NB4 (cell line): ENCODE measurements at regions not wholly inside any gene's neighbourhood (a gene's known extent, or its start where the extent isn't known, plus 50 kb on each side); places are given as distances from the start of the nearest gene placed in this dataset.

Source experiments
- POLR2A ChIP-seq: IDR thresholded peaks from 2 replicates; pipeline ENCODE4 v1.6.1; 2011; ENCODE audit warnings: mild to moderate bottlenecking; ENCODE audit not compliant: insufficient read length; ENCODE audit errors: extremely low read depth
- TF ChIP-seq, protein P1 (sequence below): IDR thresholded peaks from one replicate; pipeline ENCODE4 v1.5.1; 2012; ENCODE audit warnings: low read depth, low read length

GRCh38 chr10:105952153-105952552 is 1212.4 kb downstream of the SORCS1 start:
- TF ChIP-seq POLR2A: no peak
- TF ChIP-seq, protein P1, sequence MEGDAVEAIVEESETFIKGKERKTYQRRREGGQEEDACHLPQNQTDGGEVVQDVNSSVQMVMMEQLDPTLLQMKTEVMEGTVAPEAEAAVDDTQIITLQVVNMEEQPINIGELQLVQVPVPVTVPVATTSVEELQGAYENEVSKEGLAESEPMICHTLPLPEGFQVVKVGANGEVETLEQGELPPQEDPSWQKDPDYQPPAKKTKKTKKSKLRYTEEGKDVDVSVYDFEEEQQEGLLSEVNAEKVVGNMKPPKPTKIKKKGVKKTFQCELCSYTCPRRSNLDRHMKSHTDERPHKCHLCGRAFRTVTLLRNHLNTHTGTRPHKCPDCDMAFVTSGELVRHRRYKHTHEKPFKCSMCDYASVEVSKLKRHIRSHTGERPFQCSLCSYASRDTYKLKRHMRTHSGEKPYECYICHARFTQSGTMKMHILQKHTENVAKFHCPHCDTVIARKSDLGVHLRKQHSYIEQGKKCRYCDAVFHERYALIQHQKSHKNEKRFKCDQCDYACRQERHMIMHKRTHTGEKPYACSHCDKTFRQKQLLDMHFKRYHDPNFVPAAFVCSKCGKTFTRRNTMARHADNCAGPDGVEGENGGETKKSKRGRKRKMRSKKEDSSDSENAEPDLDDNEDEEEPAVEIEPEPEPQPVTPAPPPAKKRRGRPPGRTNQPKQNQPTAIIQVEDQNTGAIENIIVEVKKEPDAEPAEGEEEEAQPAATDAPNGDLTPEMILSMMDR: no peak
